ENCODE measurements at regions not wholly inside any gene's neighbourhood (a gene's known extent, or its start where the extent isn't known, plus 50 kb on each side); places are given as distances from the start of the nearest gene placed in this dataset.

- Histone ChIP-seq H2BK20ac (ENCODE audit: low read length) (no peak overlapping the region), H3K9me3 (ENCODE audit: insufficient read depth in 2 of 2, low read depth in 1 of 2, low read length in 1 of 2) (no peaks in the 10 kb centered on the region), H3K4me1 (replicated peaks in 1 of 4; ENCODE audit: control insufficient read depth in 3 of 4, insufficient read depth in 4 of 4, low read length in 3 of 4) (peaks cover 8 to 13% (median 10%) of the 10 kb centered on the region in 4 experiments; a peak in 5 of 7 replicates), H3K56ac (replicated peaks; ENCODE audit: insufficient read length, low read depth, low read length) (no peak overlapping the region), H3K9ac (replicated peaks in 1 of 4; ENCODE audit: extremely low read depth in 1 of 4, low read depth in 3 of 4, low read length in 3 of 4) (no peak overlapping the region), H2BK120ac (replicated peaks; ENCODE audit: low read depth, low read length) (no peak overlapping the region), H2BK5ac (ENCODE audit: low read depth, low read length) (no peak overlapping the region), H2AK5ac (ENCODE audit: low read depth, low read length) (no peak overlapping the region), H2BK12ac (ENCODE audit: low read depth, low read length) (no peak overlapping the region), H3K4me2 (ENCODE audit: insufficient read depth in 1 of 2, low read depth in 2 of 2, low read length in 2 of 2) (no peak overlapping the region), H3K23me2 (ENCODE audit: low read depth, low read length) (no peaks in the 10 kb centered on the region), H3K27me3 (replicated peaks in 1 of 4; ENCODE audit: control insufficient read depth in 3 of 4, extremely low read depth in 1 of 4, insufficient read depth in 3 of 4, low read length in 3 of 4) (no peaks in the 10 kb centered on the region), H3K79me2 (ENCODE audit: control insufficient read depth in 1 of 2, insufficient read depth in 2 of 2, low read length in 2 of 2) (no peaks in the 10 kb centered on the region; a peak in 1 of 4 replicates), H3K79me1 (ENCODE audit: low read depth, low read length) (no peaks in the 10 kb centered on the region; the same call in 1 of the 2 replicates), H2AFZ (ENCODE audit: low read length) (no peak overlapping the region), H3K27ac (ENCODE audit: low read depth, low read length) (no peak overlapping the region), H4K8ac (ENCODE audit: extremely low read depth, insufficient read depth, low read length) (no peak overlapping the region; the same call in 1 of the 2 replicates), H4K5ac (ENCODE audit: insufficient read length, low read depth, low read length) (no peak overlapping the region), H3K23ac (ENCODE audit: insufficient read length) (no peak overlapping the region), H4K91ac (replicated peaks; ENCODE audit: insufficient read length, low read length) (no peak overlapping the region), H3K4me3 (ENCODE audit: extremely low read depth in 1 of 4, insufficient read depth in 2 of 4, low read depth in 3 of 4, low read length in 4 of 4) (no peak overlapping the region), H3K14ac (ENCODE audit: insufficient read length) (no peak overlapping the region), H3K18ac (ENCODE audit: extremely low read depth, low read length) (no peak overlapping the region), H4K20me1 (replicated peaks in 1 of 2; ENCODE audit: control insufficient read depth in 1 of 2, insufficient read depth in 2 of 2, low read length in 2 of 2) (no peaks in the 10 kb centered on the region), H2BK15ac (ENCODE audit: low read length) (no peak overlapping the region), H3K36me3 (ENCODE audit: control insufficient read depth in 2 of 4, insufficient read depth in 4 of 4, low read length in 3 of 4) (no peaks in the 10 kb centered on the region), H3K4ac (replicated peaks; ENCODE audit: insufficient read length, low read depth, low read length) (no peak overlapping the region)
- CTCF ChIA-PET (ENCODE audit: partially characterized antibody): interaction anchor here (0.7 to 0.8 kb wide), 2 partner anchors 72 to 300 kb away, joined by 3 read pairs; no protein-coding TSS in a partner anchor
- FAIRE-seq: no peak
- 87% methylated on average over 7 of the region's 7 CpGs; no CpG with 5 or more reads in 1 of the 2 experiments for WGBS, 2 experiments (ENCODE audit: extremely low coverage in 1 of 2, insufficient coverage in 1 of 2, insufficient read length in 1 of 2, insufficient replicate concordance in 2 of 2, low coverage in 1 of 2, low lambda C conversion rate in 2 of 2, missing lambda C conversion rate in 1 of 2)
- DNase-seq (ENCODE audit: low read depth in 1 of 2, low spot score in 2 of 2): no peak
- POLR2A ChIA-PET (ENCODE audit: partially characterized antibody): no interaction called here
- TF ChIP-seq JUN (IDR thresholded peaks at IDR 0.05; ENCODE audit: low read depth, low read length) (no peak), JUND (IDR thresholded peaks at IDR 0.05; ENCODE audit: low read length) (no peak), YY1 (IDR thresholded peaks at IDR 0.05; ENCODE audit: low read depth, low read length) (no peak), SIX5 (IDR thresholded peaks at IDR 0.05; ENCODE audit: low read depth, low read length) (no peak), GTF2F1 (IDR thresholded peaks at IDR 0.05; ENCODE audit: borderline replicate concordance, low read depth, low read length) (no peak)
Measured at GRCh38 chr9:686321-686813, 155.1 kb upstream of the DMRT1 start.

Measured in H1 (cell line).